Upper lobe of left lung (tissue), 6 donors: ENCODE measurements at regions not wholly inside any gene's neighbourhood (a gene's known extent, or its start where the extent isn't known, plus 50 kb on each side); places are given as distances from the start of the nearest gene placed in this dataset.

Experiments used
- ATAC-seq, 2 donors: fragments of 200-7000 bp; cut with Tn5 transposase; one replicate each; pipeline ENCODE4 v1.9.1; 2022; ENCODE audit warnings: mild to moderate bottlenecking in 2 of 2, moderate library complexity in 2 of 2; ENCODE audit not compliant: low FRiP score in 2 of 2
- DNase-seq, 2 donors: peaks; one replicate each; pipeline ENCODE4 v3.0.0-alpha.2; 2019 to 2020
- H3K27ac ChIP-seq, 4 donors: fragments of 200-600 bp; sonication (generic); one replicate each; pipeline ENCODE4 v1.5.1; 2016 to 2019
- H3K27me3 ChIP-seq, 4 donors: fragments of 200-600 bp; sonication (generic); one replicate each; pipeline ENCODE4 v1.5.1; 2017 to 2019
- H3K36me3 ChIP-seq, 4 donors: fragments of 200-600 bp; sonication (generic); one replicate each; pipeline ENCODE4 v1.5.1; 2016 to 2019
- H3K4me1 ChIP-seq, 4 donors: fragments of 200-600 bp; sonication (generic); one replicate each; pipeline ENCODE4 v1.5.1; 2018 to 2019
- H3K4me3 ChIP-seq, 4 donors: fragments of 200-600 bp; sonication (generic); one replicate each; pipeline ENCODE4 v1.5.1; 2017 to 2019; ENCODE audit warnings: mild to moderate bottlenecking in 2 of 4, moderate library complexity in 1 of 4
- H3K9me3 ChIP-seq, 4 donors: fragments of 200-600 bp; sonication (generic); one replicate each; pipeline ENCODE4 v1.5.1; 2018 to 2019
- CTCF ChIP-seq, 6 experiments: fragments of 450-650 bp in 4 of 6; fragments of 200-600 bp in 2 of 6; sonication (generic) in 2 of 6; IDR thresholded peaks; one replicate each; pipeline ENCODE4 v1.5.1; 2016 to 2019; ENCODE audit warnings: antibody characterized with exemption in 6 of 6
- EP300 ChIP-seq, 4 donors: sonication (generic); formaldehyde crosslinking; IDR thresholded peaks; one replicate each; pipeline ENCODE4 v1.5.1; 2017; ENCODE audit warnings: antibody characterized with exemption in 4 of 4, control low read depth in 2 of 4
- POLR2A ChIP-seq, 4 donors: fragments of 450-650 bp; IDR thresholded peaks; one replicate each; pipeline ENCODE4 v1.5.1; 2016 to 2017; ENCODE audit warnings: antibody characterized with exemption in 4 of 4, mild to moderate bottlenecking in 2 of 4
- POLR2AphosphoS5 ChIP-seq, 2 donors: sonication (generic); formaldehyde crosslinking; IDR thresholded peaks; one replicate each; pipeline ENCODE4 v1.5.1; 2017; ENCODE audit warnings: antibody characterized with exemption in 2 of 2
- WGBS, 2 donors: methylation state at CpG; one replicate each; pipeline ENCODE4 v1.1.5; 2017 to 2018; 5-methylcytosine and 5-hydroxymethylcytosine counted together
- donor health status: DM: no; HTN: no; CAD: no; lungs with moderate emphysema.
- donor health status: DM: no; HTN: yes; CAD: no; lungs with severe emphysema.

- Histone ChIP-seq H3K9me3 (no peaks in the 10 kb centered on the region), H3K27me3 (no peaks in the 10 kb centered on the region), H3K27ac (no peak overlapping the region), H3K4me1 (no peaks in the 10 kb centered on the region), H3K36me3 (no peaks in the 10 kb centered on the region), H3K4me3 (no peak overlapping the region)
- no peak for DNase-seq
- 73 to 74% methylated on average over 2 of the region's 2 CpGs for WGBS, 2 donors
- TF ChIP-seq POLR2AphosphoS5 (IDR thresholded peaks at IDR 0.05) (no peak), POLR2A (IDR thresholded peaks at IDR 0.05) (no peak), CTCF (IDR thresholded peaks at IDR 0.05) (no peak), EP300 (IDR thresholded peaks at IDR 0.05) (no peak)
- no peak for ATAC-seq
These were observed 60.3 kb upstream of the MANEA start for GRCh38 chr6:95517004-95517403.

- Histone ChIP-seq H3K9me3 (no peaks in the 10 kb centered on the region), H3K27me3 (no peaks in the 10 kb centered on the region), H3K36me3 (no peaks in the 10 kb centered on the region), H3K4me1 (no peaks in the 10 kb centered on the region), H3K27ac (no peak overlapping the region), H3K4me3 (no peak overlapping the region)
- ATAC-seq = no peak
- DNase-seq = no peak
- WGBS, 2 donors = 65 to 66% methylated on average over 3 of the region's 3 CpGs
- TF ChIP-seq POLR2AphosphoS5 (IDR thresholded peaks at IDR 0.05) (no peak), CTCF (IDR thresholded peaks at IDR 0.05) (no peak), EP300 (IDR thresholded peaks at IDR 0.05) (no peak), POLR2A (IDR thresholded peaks at IDR 0.05) (no peak)
These were observed 59.8 kb upstream of the MANEA start for GRCh38 chr6:95517568-95517967.

GRCh38 chr6:95518630-95519227 is 58.6 kb upstream of the MANEA start:
- Histone ChIP-seq H3K9me3 (no peaks in the 10 kb centered on the region), H3K4me1 (no peaks in the 10 kb centered on the region), H3K27ac (no peak overlapping the region), H3K27me3 (no peaks in the 10 kb centered on the region), H3K36me3 (no peaks in the 10 kb centered on the region), H3K4me3 (no peak overlapping the region)
- DNase-seq (peak in 1 of 2 donors; percentile 37), ATAC-seq (peak in 1 of 2 donors; percentile 43)
- TF ChIP-seq EP300 (IDR thresholded peaks at IDR 0.05) (no peak), POLR2AphosphoS5 (IDR thresholded peaks at IDR 0.05) (no peak), POLR2A (IDR thresholded peaks at IDR 0.05) (no peak), CTCF (IDR thresholded peaks at IDR 0.05) (no peak)
- WGBS, 2 donors = 89 to 90% methylated on average over 8 to 15 of the region's 15 CpGs

- ATAC-seq = peak in 1 of 2 donors; percentile 26
- no peak overlapping the region for H3K27ac ChIP-seq
- H3K9me3 ChIP-seq = no peaks in the 10 kb centered on the region
- H3K27me3 ChIP-seq = no peaks in the 10 kb centered on the region
- no peak overlapping the region for H3K4me3 ChIP-seq
- DNase-seq = peak in 1 of 2 donors; percentile 51
- no peaks in the 10 kb centered on the region for H3K4me1 ChIP-seq
- no peaks in the 10 kb centered on the region for H3K36me3 ChIP-seq
- WGBS, 2 donors = 88 to 92% methylated on average over 16 to 28 of the region's 28 CpGs
- TF ChIP-seq POLR2AphosphoS5 (IDR thresholded peaks at IDR 0.05) (no peak), EP300 (IDR thresholded peaks at IDR 0.05) (no peak), CTCF (IDR thresholded peaks at IDR 0.05) (no peak), POLR2A (IDR thresholded peaks at IDR 0.05) (no peak)
These were observed 57.9 kb upstream of the MANEA start for GRCh38 chr6:95519228-95520037.
